HCT116 (cell line): ENCODE measurements at regions not wholly inside any gene's neighbourhood (a gene's known extent, or its start where the extent isn't known, plus 50 kb on each side); places are given as distances from the start of the nearest gene placed in this dataset.

Source experiments
- ATAC-seq: fragments of 200-7000 bp; cut with Tn5 transposase; 2 replicates; pipeline ENCODE4 v1.9.1; 2020; ENCODE audit warnings: mild to moderate bottlenecking, moderate library complexity
- BruUV-seq: library from RNA; stranded (reverse); fragments of 400-500 nt; replicated peaks from 2 replicates; lab custom pipeline; 2021; lab: Mats Ljungman, UMichigan
- CTCF ChIA-PET: fragments of 300-600 bp; sonication (Branson Sonifier 250); formaldehyde crosslinking; loops from one replicate; lab custom pipeline; 2021; ENCODE audit warnings: antibody characterized with exemption; lab: Charles Lee
- POLR2A ChIA-PET: fragments of 300-600, 350-600 bp; sonication (Branson Sonifier 250); formaldehyde crosslinking; loops from one replicate; lab custom pipeline; 2021; ENCODE audit warnings: antibody characterized with exemption; lab: Charles Lee
- RAD21 ChIA-PET, 2 experiments: fragments of 300-600 bp; sonication (Branson Sonifier 250); formaldehyde crosslinking; loops; one replicate each; lab custom pipeline; 2023; ENCODE audit warnings: low total read pairs in 2 of 2; ENCODE audit not compliant: uncharacterized antibody in 2 of 2, unreplicated experiment in 2 of 2, low non-redundant PET in 1 of 2; lab: Charles Lee
- DNase-seq: peaks from one replicate; pipeline ENCODE4 v3.0.0-alpha.2; 2010; ENCODE audit warnings: low read depth, low spot score
- H2AFZ ChIP-seq: fragments of 200-600 bp; shearing (Covaris generic), sonication (generic); 2 replicates; pipeline ENCODE4 v1.6.1; 2017; ENCODE audit warnings: low read depth, mixed run types, mixed read lengths, antibody characterized with exemption, low read length; ENCODE audit not compliant: poor library complexity, severe bottlenecking
- H3K27ac ChIP-seq: 2 replicates; pipeline ENCODE4 v1.5.1; 2012; ENCODE audit warnings: low read depth, low read length
- H3K27me3 ChIP-seq: fragments of 200-600 bp; sonication (generic); 2 replicates; pipeline ENCODE4 v1.6.1; 2016; ENCODE audit warnings: mixed run types, low read length, mixed read lengths; ENCODE audit not compliant: insufficient read depth
- H3K36me3 ChIP-seq, 2 experiments: fragments of 200-500 bp in 1 of 2; fragments of 200-600 bp in 1 of 2; sonication (Bioruptor generic) in 1 of 2; sonication (generic) in 1 of 2; 2 replicates each; pipeline versions ENCODE4 v1.5.1 to v1.6.1; 2014 to 2016; ENCODE audit warnings: low read length in 2 of 2, inconsistent platforms in 1 of 2, mixed read lengths in 1 of 2, mixed run types in 1 of 2; ENCODE audit not compliant: insufficient read depth in 2 of 2, control insufficient read depth in 1 of 2
- H3K4me1 ChIP-seq, 2 experiments: fragments of 200-600 bp in 1 of 2; sonication (generic) in 1 of 2; 2 replicates each; pipeline versions ENCODE4 v1.5.1 to v1.6.1; 2012 to 2017; ENCODE audit warnings: low read length in 2 of 2, inconsistent platforms in 1 of 2, mild to moderate bottlenecking in 1 of 2, mixed read lengths in 1 of 2, mixed run types in 1 of 2, moderate library complexity in 1 of 2; ENCODE audit not compliant: insufficient read depth in 2 of 2, control insufficient read depth in 1 of 2
- H3K4me2 ChIP-seq: fragments of 200-600 bp; sonication (generic); 2 replicates; pipeline ENCODE4 v1.6.1; 2017; ENCODE audit warnings: mixed run types, low read length, mixed read lengths
- H3K4me3 ChIP-seq, 2 experiments: fragments of 200-600 bp in 1 of 2; sonication (generic) in 1 of 2; replicated peaks in 1 of 2; 2 replicates each; pipeline ENCODE4 v1.5.1; 2011 to 2016; ENCODE audit warnings: low read length in 2 of 2, control low read depth in 1 of 2, low read depth in 1 of 2, mild to moderate bottlenecking in 1 of 2, mixed read lengths in 1 of 2, mixed run types in 1 of 2
- H3K79me2 ChIP-seq: fragments of 200-600 bp; sonication (generic); 2 replicates; pipeline ENCODE4 v1.6.1; 2017; ENCODE audit warnings: mild to moderate bottlenecking, mixed run types, low read length, moderate library complexity, mixed read lengths; ENCODE audit not compliant: insufficient read depth
- H3K9ac ChIP-seq: fragments of 200-600 bp; sonication (generic); 2 replicates; pipeline ENCODE4 v1.6.1; 2016; ENCODE audit warnings: low read length, mixed read lengths
- H3K9me2 ChIP-seq: fragments of 200-600 bp; sonication (generic), shearing (Covaris generic); 2 replicates; pipeline ENCODE4 v1.6.1; 2017; ENCODE audit warnings: mixed run types, mild to moderate bottlenecking, moderate library complexity; ENCODE audit not compliant: insufficient read depth
- H3K9me3 ChIP-seq, 2 experiments: fragments of 200-500 bp in 1 of 2; fragments of 200-600 bp in 1 of 2; sonication (Bioruptor generic) in 1 of 2; sonication (generic) in 1 of 2; 2 replicates each; pipeline ENCODE4 v1.6.1; 2014 to 2017; ENCODE audit warnings: low read length in 2 of 2, mixed read lengths in 2 of 2, inconsistent platforms in 1 of 2, low read depth in 1 of 2, mild to moderate bottlenecking in 1 of 2, mixed run types in 1 of 2, moderate library complexity in 1 of 2; ENCODE audit not compliant: control insufficient read depth in 1 of 2, insufficient read depth in 1 of 2
- H4K20me1 ChIP-seq: fragments of 200-600 bp; sonication (generic), shearing (Covaris generic); 2 replicates; pipeline ENCODE4 v1.6.1; 2017; ENCODE audit warnings: mixed run types, mild to moderate bottlenecking, moderate library complexity; ENCODE audit not compliant: insufficient read depth
- ATF3 ChIP-seq: IDR thresholded peaks from 2 replicates; pipeline ENCODE4 v1.6.1; 2012
- CTCF ChIP-seq, 3 experiments: fragments of 200-600 bp in 1 of 3; sonication (generic) in 1 of 3; IDR thresholded peaks in 2 of 3; conservative IDR thresholded peaks in 1 of 3; 2 replicates each; pipeline ENCODE4 v1.5.1; 2012 to 2017; ENCODE audit warnings: low read depth in 2 of 3, low read length in 2 of 3, antibody characterized with exemption in 1 of 3, borderline replicate concordance in 1 of 3, control low read depth in 1 of 3, mild to moderate bottlenecking in 1 of 3, mixed read lengths in 1 of 3, mixed run types in 1 of 3, moderate library complexity in 1 of 3; ENCODE audit not compliant: insufficient read depth in 1 of 3
- EGR1 ChIP-seq: IDR thresholded peaks from 2 replicates; pipeline ENCODE4 v1.6.1; 2012; ENCODE audit warnings: low read depth
- EZH2 ChIP-seq: fragments of 200-600 bp; sonication (generic); IDR thresholded peaks from 2 replicates; pipeline ENCODE4 v1.6.1; 2017; ENCODE audit warnings: antibody characterized with exemption, mixed run types
- EZH2phosphoT487 ChIP-seq: fragments of 200-600 bp; IDR thresholded peaks from 2 replicates; pipeline ENCODE4 v1.6.1; 2018; ENCODE audit warnings: antibody characterized with exemption, borderline replicate concordance
- FOSL1 ChIP-seq: IDR thresholded peaks from 2 replicates; pipeline ENCODE4 v1.6.1; 2012; ENCODE audit warnings: low read depth
- JUND ChIP-seq: IDR thresholded peaks from 2 replicates; pipeline ENCODE4 v1.6.1; 2012
- MAX ChIP-seq: IDR thresholded peaks from 2 replicates; pipeline ENCODE4 v1.6.1; 2012
- RAD21 ChIP-seq: IDR thresholded peaks from 2 replicates; pipeline ENCODE4 v1.6.1; 2012; ENCODE audit warnings: low read depth, mild to moderate bottlenecking
- REST ChIP-seq: IDR thresholded peaks from 2 replicates; pipeline ENCODE4 v1.6.1; 2012; ENCODE audit warnings: low read depth
- SIN3A ChIP-seq: IDR thresholded peaks from 2 replicates; pipeline ENCODE4 v1.6.1; 2012; ENCODE audit warnings: low read depth
- SP1 ChIP-seq: IDR thresholded peaks from 2 replicates; pipeline ENCODE4 v1.6.1; 2012; ENCODE audit warnings: low read depth
- SRF ChIP-seq: IDR thresholded peaks from 2 replicates; pipeline ENCODE4 v1.6.1; 2012; ENCODE audit warnings: low read depth
- TCF7L2 ChIP-seq: IDR thresholded peaks from 2 replicates; pipeline ENCODE4 v1.7.0; 2011; ENCODE audit warnings: borderline replicate concordance, inconsistent platforms; ENCODE audit not compliant: insufficient read depth, insufficient read length; ENCODE audit errors: extremely low read depth
- YY1 ChIP-seq: IDR thresholded peaks from 2 replicates; pipeline ENCODE4 v1.6.1; 2011; ENCODE audit warnings: low read length, low read depth, moderate library complexity, mild to moderate bottlenecking; ENCODE audit not compliant: insufficient replicate concordance; ENCODE audit errors: extremely low read depth
- ZBTB33 ChIP-seq: IDR thresholded peaks from 2 replicates; pipeline ENCODE4 v1.6.1; 2011; ENCODE audit warnings: mild to moderate bottlenecking, low read length, moderate library complexity; ENCODE audit not compliant: insufficient replicate concordance; ENCODE audit errors: extremely low read depth
- ZFX ChIP-seq: fragments of 450-650 bp; IDR thresholded peaks from 2 replicates; pipeline ENCODE4 v1.6.1; 2017
- intact Hi-C: fragments of 100-400 bp; cut with micrococcal nuclease; formaldehyde crosslinking; loops from 2 replicates; pipeline ENCODE4 v1.10.0; 2022

- Histone ChIP-seq H3K36me3 (no peaks in the 10 kb centered on the region), H3K9ac (no peak overlapping the region), H2AFZ (peak overlapping the region; percentile 12), H3K27me3 (no peaks in the 10 kb centered on the region), H3K9me2 (no peaks in the 10 kb centered on the region), H3K4me1 (peaks cover 0 to 5% of the 10 kb centered on the region in 2 experiments; a peak in 2 of 4 replicates), H3K4me3 (no peak overlapping the region), H4K20me1 (no peaks in the 10 kb centered on the region), H3K79me2 (no peaks in the 10 kb centered on the region), H3K9me3 (no peaks in the 10 kb centered on the region), H3K4me2 (no peak overlapping the region), H3K27ac (no peak overlapping the region)
- ATAC-seq = peak; percentile 99
- BruUV-seq = no TSS peak
- ChIA-PET RAD21 (interaction anchor here (1.3 kb wide), 2 partner anchors 613 to 614 kb away, joined by 3 to 6 read pairs; no protein-coding TSS in a partner anchor), POLR2A (interaction anchor here (0.5 kb wide), 1 partner anchor 767 kb away, joined by 3 read pairs; no protein-coding TSS in a partner anchor), CTCF (interaction anchor here (0.6 to 2.4 kb wide), 9 partner anchors 8 to 614 kb away, joined by 3 to 19 read pairs (median 3); no protein-coding TSS in a partner anchor)
- DNase-seq = peak; percentile 44
- intact Hi-C loops = loop anchor here (1.0 to 10.0 kb wide), 3 partner anchors 335 to 614 kb away; no protein-coding TSS in a partner anchor
- TF ChIP-seq RAD21 (peak; percentile 76), ATF3 (no peak), CTCF (IDR thresholded peaks at IDR 0.05 in 2 of 3, conservative IDR thresholded peaks at IDR 0.05 in 1 of 3; ENCODE audit: borderline replicate concordance in 1 of 3, insufficient read depth in 1 of 3, low read depth in 2 of 3, low read length in 2 of 3) (peak; percentile 46 to 90 (median 90); a peak in 5 of 6 replicates), YY1 (no peak), FOSL1 (no peak), REST (no peak), ZFX (no peak), EZH2 (no peak), ZBTB33 (no peak), SP1 (no peak), SIN3A (no peak), EZH2phosphoT487 (no peak), JUND (no peak), MAX (no peak), SRF (no peak), TCF7L2 (no peak), EGR1 (no peak)
Measured at GRCh38 chr13:40069173-40070044, 413.9 kb downstream of the COG6 start.
